CD4-positive, alpha-beta memory T cell (primary cell): ENCODE measurements at regions not wholly inside any gene's neighbourhood (a gene's known extent, or its start where the extent isn't known, plus 50 kb on each side); places are given as distances from the start of the nearest gene placed in this dataset.
A peak's percentile ranks its signal among the peaks of the same experiment; 100 is the strongest.

ENCODE experiments used
- CTCF ChIA-PET: fragments of 350-600 bp; sonication (Branson Sonifier 250); formaldehyde crosslinking; loops from one replicate; lab custom pipeline; 2021; ENCODE audit warnings: inconsistent platforms; ENCODE audit not compliant: partially characterized antibody; lab: Charles Lee
- POLR2A ChIA-PET: fragments of 350-600 bp; sonication (Branson Sonifier 250); formaldehyde crosslinking; loops from one replicate; lab custom pipeline; 2021; ENCODE audit not compliant: partially characterized antibody; lab: Charles Lee
- DNase-seq, 5 donors: peaks; one replicate each; pipeline versions ENCODE4 v3.0.0 to v3.0.0-alpha.2; 2020 to 2022; ENCODE audit warnings: mixed read lengths in 1 of 5
- H3K27ac ChIP-seq: one replicate; pipeline ENCODE4 v1.7.0; 2013; ENCODE audit warnings: low read depth, low read length
- H3K27me3 ChIP-seq: 2 replicates; pipeline ENCODE4 v1.7.0; 2013; ENCODE audit warnings: mild to moderate bottlenecking, low read length, moderate library complexity; ENCODE audit not compliant: insufficient read depth
- H3K36me3 ChIP-seq: 2 replicates; pipeline ENCODE4 v1.7.0; 2013; ENCODE audit warnings: mild to moderate bottlenecking, low read length, moderate library complexity; ENCODE audit not compliant: insufficient read depth
- H3K4me1 ChIP-seq: 2 replicates; pipeline ENCODE4 v1.7.0; 2013; ENCODE audit warnings: mild to moderate bottlenecking, low read length, moderate library complexity; ENCODE audit not compliant: insufficient read depth
- H3K4me3 ChIP-seq, 2 donors: one replicate each; pipeline ENCODE4 v1.7.0; 2013; ENCODE audit warnings: low read length in 2 of 2, mild to moderate bottlenecking in 1 of 2
- H3K9me3 ChIP-seq, 2 donors: one replicate each; pipeline ENCODE4 v1.7.0; 2013; ENCODE audit warnings: low read length in 2 of 2, control low read depth in 1 of 2; ENCODE audit not compliant: control insufficient read depth in 1 of 2
- H3K27ac Mint-ChIP-seq, 7 donors: one replicate each; pipeline ENCODE4 v1.8.0; 2020 to 2021; ENCODE audit warnings: mixed read lengths in 7 of 7, mild to moderate bottlenecking in 6 of 7, inconsistent platforms in 3 of 7, moderate library complexity in 3 of 7
- H3K27me3 Mint-ChIP-seq, 2 donors: one replicate each; pipeline ENCODE4 v1.8.0; 2020 to 2021; ENCODE audit warnings: mixed read lengths in 2 of 2
- H3K36me3 Mint-ChIP-seq, 2 donors: one replicate each; pipeline ENCODE4 v1.8.0; 2020 to 2021; ENCODE audit warnings: mixed read lengths in 2 of 2, inconsistent platforms in 1 of 2, mild to moderate bottlenecking in 1 of 2
- H3K4me1 Mint-ChIP-seq, 4 donors: one replicate each; pipeline ENCODE4 v1.8.0; 2020 to 2021; ENCODE audit warnings: mixed read lengths in 4 of 4, mild to moderate bottlenecking in 1 of 4
- H3K4me3 Mint-ChIP-seq, 8 donors: one replicate each; pipeline ENCODE4 v1.8.0; 2020 to 2021; ENCODE audit warnings: mixed read lengths in 8 of 8, mild to moderate bottlenecking in 7 of 8, moderate library complexity in 6 of 8, inconsistent platforms in 3 of 8
- H3K9me3 Mint-ChIP-seq, 8 donors: one replicate each; pipeline ENCODE4 v1.8.0; 2020 to 2021; ENCODE audit warnings: mixed read lengths in 8 of 8, mild to moderate bottlenecking in 5 of 8, inconsistent platforms in 3 of 8, moderate library complexity in 1 of 8
- intact Hi-C: fragments of 100-400 bp; cut with micrococcal nuclease; formaldehyde crosslinking; loops from one replicate; pipeline ENCODE4 v1.15.1; 2023

GRCh38 chr9:88077071-88077617, 61.1 kb downstream of the SPATA31C2 start:
- H3K4me1 Mint-ChIP-seq, result peaks cover 9 to 21% (median 15%) of the 10 kb centered on the region in 4 donors
- POLR2A ChIA-PET, result no interaction called here
- CTCF ChIA-PET, result interaction anchor here (1.4 kb wide), 1 partner anchor 10 kb away, joined by 3 read pairs; no protein-coding TSS in a partner anchor
- no peaks in the 10 kb centered on the region for H3K36me3 Mint-ChIP-seq
- DNase-seq, result no peak
- intact Hi-C loops, result no loop called here
- peak overlapping the region in 1 of 7 donors; percentile 22 for H3K27ac Mint-ChIP-seq
- peak overlapping the region; percentile 50 to 91 (median 84) for H3K4me3 Mint-ChIP-seq
- peaks cover 23 to 25% of the 10 kb centered on the region in 2 donors for H3K27me3 Mint-ChIP-seq
- H3K9me3 ChIP-seq, result no peaks in the 10 kb centered on the region
- H3K27me3 ChIP-seq, result no peaks in the 10 kb centered on the region
- H3K4me1 ChIP-seq, result peaks cover 5% of the 10 kb centered on the region
- no peak overlapping the region for H3K4me3 ChIP-seq
- H3K27ac ChIP-seq, result no peak overlapping the region
- no peaks in the 10 kb centered on the region for H3K36me3 ChIP-seq
- peaks cover 0 to 2% (median 0%) of the 10 kb centered on the region in 8 donors for H3K9me3 Mint-ChIP-seq

- Mint-ChIP-seq H3K9me3 (peaks cover 0 to 2% (median 0%) of the 10 kb centered on the region in 8 donors), H3K4me3 (peak overlapping the region; percentile 82 to 91 (median 89)), H3K4me1 (peaks cover 9 to 21% (median 15%) of the 10 kb centered on the region in 4 donors), H3K36me3 (no peaks in the 10 kb centered on the region), H3K27ac (no peak overlapping the region), H3K27me3 (peaks cover 24 to 26% of the 10 kb centered on the region in 2 donors)
- ChIA-PET POLR2A (no interaction called here), CTCF (interaction anchor here (1.0 to 1.4 kb wide), 2 partner anchors 10 to 32 kb away, joined by 3 to 4 read pairs; no protein-coding TSS in a partner anchor)
- no peaks in the 10 kb centered on the region for H3K36me3 ChIP-seq
- intact Hi-C loops, result no loop called here
- no peaks in the 10 kb centered on the region for H3K27me3 ChIP-seq
- peaks cover 5% of the 10 kb centered on the region for H3K4me1 ChIP-seq
- DNase-seq, result peak in 4 of 5 donors; percentile 4 to 12 (median 10)
- no peak overlapping the region for H3K27ac ChIP-seq
- peak overlapping the region in 1 of 2 donors; percentile 49 for H3K4me3 ChIP-seq
- no peaks in the 10 kb centered on the region for H3K9me3 ChIP-seq
Measured at GRCh38 chr9:88076286-88077070, 61.8 kb downstream of the SPATA31C2 start.

- Mint-ChIP-seq H3K27ac (no peak overlapping the region), H3K4me3 (peak overlapping the region in 7 of 8 donors; percentile 65 to 91 (median 88)), H3K36me3 (no peaks in the 10 kb centered on the region), H3K4me1 (peaks cover 9 to 21% (median 15%) of the 10 kb centered on the region in 4 donors), H3K9me3 (peaks cover 0 to under 1% (median 0%) of the 10 kb centered on the region in 8 donors), H3K27me3 (peaks cover 26 to 29% of the 10 kb centered on the region in 2 donors)
- DNase-seq, result no peak
- H3K4me3 ChIP-seq, result peak overlapping the region in 1 of 2 donors; percentile 49
- no peaks in the 10 kb centered on the region for H3K36me3 ChIP-seq
- H3K9me3 ChIP-seq, result no peaks in the 10 kb centered on the region
- POLR2A ChIA-PET, result no interaction called here
- no peaks in the 10 kb centered on the region for H3K27me3 ChIP-seq
- CTCF ChIA-PET, result interaction anchor here (0.7 to 1.4 kb wide), 3 partner anchors 9 to 525 kb away, joined by 3 to 4 read pairs (median 4); no protein-coding TSS in a partner anchor
- intact Hi-C loops, result no loop called here
- H3K27ac ChIP-seq, result no peak overlapping the region
- H3K4me1 ChIP-seq, result peaks cover 5% of the 10 kb centered on the region
Measured at GRCh38 chr9:88075966-88076285, 62.3 kb downstream of the SPATA31C2 start.

- intact Hi-C loops, result no loop called here
- peaks cover 5% of the 10 kb centered on the region for H3K4me1 ChIP-seq
- Mint-ChIP-seq H3K36me3 (no peaks in the 10 kb centered on the region), H3K4me3 (peak overlapping the region in 6 of 8 donors; percentile 65 to 91 (median 88)), H3K27ac (peak overlapping the region in 1 of 7 donors; percentile 57), H3K9me3 (no peaks in the 10 kb centered on the region), H3K27me3 (peaks cover 27 to 32% of the 10 kb centered on the region in 2 donors), H3K4me1 (peaks cover 9 to 21% (median 15%) of the 10 kb centered on the region in 4 donors)
- no peaks in the 10 kb centered on the region for H3K9me3 ChIP-seq
- DNase-seq, result no peak
- H3K27me3 ChIP-seq, result no peaks in the 10 kb centered on the region
- POLR2A ChIA-PET, result no interaction called here
- H3K36me3 ChIP-seq, result no peaks in the 10 kb centered on the region
- no peak overlapping the region for H3K4me3 ChIP-seq
- H3K27ac ChIP-seq, result no peak overlapping the region
- CTCF ChIA-PET, result interaction anchor here (0.7 to 1.4 kb wide), 3 partner anchors 9 to 525 kb away, joined by 3 to 4 read pairs (median 4); no protein-coding TSS in a partner anchor
Measured at GRCh38 chr9:88075506-88075905, 62.8 kb downstream of the SPATA31C2 start.

GRCh38 chr9:88074931-88075330, 63.3 kb downstream of the SPATA31C2 start:
- CTCF ChIA-PET, result no interaction called here
- Histone ChIP-seq H3K27ac (no peak overlapping the region), H3K36me3 (no peaks in the 10 kb centered on the region), H3K9me3 (no peaks in the 10 kb centered on the region), H3K4me1 (peaks cover 5% of the 10 kb centered on the region), H3K27me3 (no peaks in the 10 kb centered on the region), H3K4me3 (no peak overlapping the region)
- no peak overlapping the region for H3K27ac Mint-ChIP-seq
- H3K4me3 Mint-ChIP-seq, result no peak overlapping the region
- H3K27me3 Mint-ChIP-seq, result peaks cover 32 to 37% of the 10 kb centered on the region in 2 donors
- DNase-seq, result no peak
- no peaks in the 10 kb centered on the region for H3K36me3 Mint-ChIP-seq
- POLR2A ChIA-PET, result no interaction called here
- no peaks in the 10 kb centered on the region for H3K9me3 Mint-ChIP-seq
- intact Hi-C loops, result no loop called here
- peaks cover 9 to 21% (median 15%) of the 10 kb centered on the region in 4 donors for H3K4me1 Mint-ChIP-seq

GRCh38 chr9:88072831-88073375, 65.4 kb downstream of the SPATA31C2 start:
- Histone ChIP-seq H3K36me3 (no peaks in the 10 kb centered on the region), H3K9me3 (no peaks in the 10 kb centered on the region), H3K27ac (no peak overlapping the region), H3K4me3 (no peak overlapping the region), H3K4me1 (peaks cover 5% of the 10 kb centered on the region), H3K27me3 (no peaks in the 10 kb centered on the region)
- Mint-ChIP-seq H3K4me3 (no peak overlapping the region), H3K4me1 (peaks cover 9 to 21% (median 15%) of the 10 kb centered on the region in 4 donors), H3K27ac (peak overlapping the region in 1 of 7 donors; percentile 28), H3K27me3 (peaks cover 34 to 36% of the 10 kb centered on the region in 2 donors), H3K36me3 (no peaks in the 10 kb centered on the region), H3K9me3 (no peaks in the 10 kb centered on the region)
- ChIA-PET CTCF (no interaction called here), POLR2A (no interaction called here)
- intact Hi-C loops, result no loop called here
- no peak for DNase-seq

- H3K27me3 Mint-ChIP-seq, result peaks cover 34 to 36% of the 10 kb centered on the region in 2 donors
Measured at GRCh38 chr9:88071331-88071730, 66.9 kb downstream of the SPATA31C2 start.

More at GRCh38 chr9:88071331-88071730, 66.9 kb downstream of the SPATA31C2 start:
- no peaks in the 10 kb centered on the region for H3K36me3 Mint-ChIP-seq
- ChIA-PET POLR2A (no interaction called here), CTCF (no interaction called here)
- H3K9me3 ChIP-seq, result no peaks in the 10 kb centered on the region
- H3K4me3 Mint-ChIP-seq, result no peak overlapping the region
- peaks cover 5% of the 10 kb centered on the region for H3K4me1 ChIP-seq
- H3K9me3 Mint-ChIP-seq, result peaks cover 0 to 2% (median 0%) of the 10 kb centered on the region in 8 donors
- no peak overlapping the region for H3K27ac ChIP-seq
- DNase-seq, result no peak
- no peak overlapping the region for H3K4me3 ChIP-seq
- no peaks in the 10 kb centered on the region for H3K27me3 ChIP-seq
- intact Hi-C loops, result no loop called here
- H3K36me3 ChIP-seq, result no peaks in the 10 kb centered on the region
- peaks cover 5 to 11% (median 8%) of the 10 kb centered on the region in 4 donors for H3K4me1 Mint-ChIP-seq
- H3K27ac Mint-ChIP-seq, result no peak overlapping the region
